ENCODE measurements at regions not wholly inside any gene's neighbourhood (a gene's known extent, or its start where the extent isn't known, plus 50 kb on each side); places are given as distances from the start of the nearest gene placed in this dataset.

- no peak for DNase-seq (ENCODE audit: low read depth)
- CTCF ChIA-PET, result interaction anchor here (1.2 kb wide), 1 partner anchor 20 kb away, joined by 4 read pairs; no protein-coding TSS in a partner anchor
Measured at GRCh38 chr10:4370376-4370775, 455.6 kb upstream of the AKR1E2 start.

GRCh38 chr10:4361581-4361980 lies 464.4 kb upstream of the AKR1E2 start:
- DNase-seq (ENCODE audit: low read depth), result no peak
- no peaks in the 10 kb centered on the region for H3K27me3 ChIP-seq (ENCODE audit: control insufficient read depth, insufficient read depth, low read length)
- POLR2A ChIA-PET, result interaction anchor here (0.6 kb wide), 1 partner anchor 164 kb away, joined by 3 read pairs; no protein-coding TSS in a partner anchor
- no peak for TF ChIP-seq CTCF (IDR thresholded peaks at IDR 0.05; ENCODE audit: insufficient read depth, low read depth, low read length)
- CTCF ChIA-PET, result no interaction called here
- no peak overlapping the region for H3K4me3 ChIP-seq (ENCODE audit: low read depth, low read length)
- no peaks in the 10 kb centered on the region for H3K36me3 ChIP-seq (ENCODE audit: control insufficient read depth, insufficient read depth, low read length)

More at GRCh38 chr10:4370376-4370775, 455.6 kb upstream of the AKR1E2 start:
- Histone ChIP-seq H3K36me3 (ENCODE audit: control insufficient read depth, insufficient read depth, low read length) (no peaks in the 10 kb centered on the region), H3K27me3 (ENCODE audit: control insufficient read depth, insufficient read depth, low read length) (no peaks in the 10 kb centered on the region), H3K4me3 (ENCODE audit: low read depth, low read length) (no peak overlapping the region)
- POLR2A ChIA-PET, result no interaction called here
- no peak for TF ChIP-seq CTCF (IDR thresholded peaks at IDR 0.05; ENCODE audit: insufficient read depth, low read depth, low read length)

- Histone ChIP-seq H3K4me3 (ENCODE audit: low read depth, low read length) (no peak overlapping the region), H3K36me3 (ENCODE audit: control insufficient read depth, insufficient read depth, low read length) (no peaks in the 10 kb centered on the region), H3K27me3 (ENCODE audit: control insufficient read depth, insufficient read depth, low read length) (no peaks in the 10 kb centered on the region)
- TF ChIP-seq CTCF (IDR thresholded peaks at IDR 0.05; ENCODE audit: insufficient read depth, low read depth, low read length), result no peak
- POLR2A ChIA-PET, result no interaction called here
- DNase-seq (ENCODE audit: low read depth), result no peak
- CTCF ChIA-PET, result interaction anchor here (0.9 kb wide), 1 partner anchor 332 kb away, joined by 3 read pairs; no protein-coding TSS in a partner anchor
Measured at GRCh38 chr10:4359003-4359402, 467.0 kb upstream of the AKR1E2 start.

- H3K4me3 ChIP-seq (ENCODE audit: low read depth, low read length), result no peak overlapping the region
- ChIA-PET CTCF (interaction anchor here (0.6 kb wide), 1 partner anchor 134 kb away, joined by 3 read pairs; no protein-coding TSS in a partner anchor), POLR2A (interaction anchor here (0.6 kb wide), 1 partner anchor 244 kb away, joined by 5 read pairs; no protein-coding TSS in a partner anchor)
- no peaks in the 10 kb centered on the region for H3K36me3 ChIP-seq (ENCODE audit: control insufficient read depth, insufficient read depth, low read length)
- no peak for TF ChIP-seq CTCF (IDR thresholded peaks at IDR 0.05; ENCODE audit: insufficient read depth, low read depth, low read length)
- H3K27me3 ChIP-seq (ENCODE audit: control insufficient read depth, insufficient read depth, low read length), result no peaks in the 10 kb centered on the region
- no peak for DNase-seq (ENCODE audit: low read depth)
Measured at GRCh38 chr10:4357911-4358310, 468.1 kb upstream of the AKR1E2 start.

- Histone ChIP-seq H3K4me3 (ENCODE audit: low read depth, low read length) (no peak overlapping the region), H3K36me3 (ENCODE audit: control insufficient read depth, insufficient read depth, low read length) (no peaks in the 10 kb centered on the region), H3K27me3 (ENCODE audit: control insufficient read depth, insufficient read depth, low read length) (no peaks in the 10 kb centered on the region)
- no peak for TF ChIP-seq CTCF (IDR thresholded peaks at IDR 0.05; ENCODE audit: insufficient read depth, low read depth, low read length)
- DNase-seq (ENCODE audit: low read depth), result no peak
- CTCF ChIA-PET, result interaction anchor here (1.4 kb wide), 1 partner anchor 13 kb away, joined by 4 read pairs; no protein-coding TSS in a partner anchor
- POLR2A ChIA-PET, result no interaction called here
Measured at GRCh38 chr10:4355350-4355749, 470.7 kb upstream of the AKR1E2 start.
